ENCODE measurements at regions not wholly inside any gene's neighbourhood (a gene's known extent, or its start where the extent isn't known, plus 50 kb on each side); places are given as distances from the start of the nearest gene placed in this dataset.
A peak's percentile ranks its signal among the peaks of the same experiment; 100 is the strongest.
"Not testable (repeated sequence)": the region's sequence is repeated elsewhere in the genome, so short reads cannot be mapped to it uniquely, and the experiment has no call there.

- no peak for DNase-seq
These were observed 210.3 kb downstream of the SREK1 start for GRCh38 chr5:66354422-66354821.

GRCh38 chr5:66356011-66356565 lies 212.0 kb downstream of the SREK1 start:
- no peak for DNase-seq

GRCh38 chr5:66358741-66359140 lies 214.6 kb downstream of the SREK1 start:
- peak; percentile 40 for DNase-seq

GRCh38 chr5:66361070-66361469 lies 217.0 kb downstream of the SREK1 start:
- no peak for DNase-seq

GRCh38 chr5:66362046-66362445 lies 217.9 kb downstream of the SREK1 start:
- no peak for DNase-seq

GRCh38 chr5:66362687-66363086 lies 218.6 kb downstream of the SREK1 start:
- no peak for DNase-seq

GRCh38 chr5:66363097-66363496 lies 219.0 kb downstream of the SREK1 start:
- DNase-seq, result no peak

- no peak for DNase-seq
These were observed 220.1 kb downstream of the SREK1 start for GRCh38 chr5:66364186-66364585.

GRCh38 chr5:66365981-66366380 lies 221.9 kb downstream of the SREK1 start:
- no peak for DNase-seq

GRCh38 chr5:66367814-66368541 lies 223.9 kb downstream of the SREK1 start:
- DNase-seq, result no peak

GRCh38 chr5:66368811-66369210 lies 224.7 kb downstream of the SREK1 start:
- DNase-seq, result no peak

GRCh38 chr5:66377747-66378146 lies 218.4 kb upstream of the MAST4 start:
- DNase-seq, result no peak

GRCh38 chr5:66378407-66378806 lies 217.8 kb upstream of the MAST4 start:
- no peak for DNase-seq

GRCh38 chr5:66382152-66382551 lies 214.0 kb upstream of the MAST4 start:
- DNase-seq, result no peak

- not testable (repeated sequence) for DNase-seq
These were observed 191.0 kb upstream of the MAST4 start for GRCh38 chr5:66405145-66405544.

GRCh38 chr5:66406761-66407336 lies 189.3 kb upstream of the MAST4 start:
- peak; percentile 89 for DNase-seq

- DNase-seq, result no peak
These were observed 188.4 kb upstream of the MAST4 start for GRCh38 chr5:66407765-66408164.

GRCh38 chr5:66408576-66408975 lies 187.6 kb upstream of the MAST4 start:
- no peak for DNase-seq

GRCh38 chr5:66410122-66410521 lies 186.1 kb upstream of the MAST4 start:
- DNase-seq, result no peak

- DNase-seq, result no peak
These were observed 184.5 kb upstream of the MAST4 start for GRCh38 chr5:66411701-66412100.

GRCh38 chr5:66413931-66414330 lies 182.3 kb upstream of the MAST4 start:
- no peak for DNase-seq

GRCh38 chr5:66415208-66415607 lies 181.0 kb upstream of the MAST4 start:
- DNase-seq, result no peak

- no peak for DNase-seq
These were observed 179.5 kb upstream of the MAST4 start for GRCh38 chr5:66416698-66417097.

- DNase-seq, result no peak
These were observed 178.4 kb upstream of the MAST4 start for GRCh38 chr5:66417781-66418180.

GRCh38 chr5:66423484-66423883 lies 172.7 kb upstream of the MAST4 start:
- DNase-seq, result no peak
